ENCODE measurements at regions not wholly inside any gene's neighbourhood (a gene's known extent, or its start where the extent isn't known, plus 50 kb on each side); places are given as distances from the start of the nearest gene placed in this dataset.
A peak's percentile ranks its signal among the peaks of the same experiment; 100 is the strongest.
"Not testable (repeated sequence)": the region's sequence is repeated elsewhere in the genome, so short reads cannot be mapped to it uniquely, and the experiment has no call there.

- no peak for DNase-seq (ENCODE audit: low spot score)
Observed at GRCh38 chr9:7542693-7543092, 256.9 kb downstream of the DMAC1 start.

- no peak for DNase-seq (ENCODE audit: low spot score)
Observed at GRCh38 chr9:7542126-7542525, 257.5 kb downstream of the DMAC1 start.

GRCh38 chr9:7536310-7536939 lies 263.2 kb downstream of the DMAC1 start:
- DNase-seq (ENCODE audit: low spot score): peak; percentile 55

GRCh38 chr9:7534211-7534935 lies 265.2 kb downstream of the DMAC1 start:
- DNase-seq (ENCODE audit: low spot score): peak; percentile 35

GRCh38 chr9:7533376-7534090 lies 266.0 kb downstream of the DMAC1 start:
- peak; percentile 10 for DNase-seq (ENCODE audit: low spot score)

- DNase-seq (ENCODE audit: low spot score): no peak
Observed at GRCh38 chr9:7523426-7524043, 276.0 kb downstream of the DMAC1 start.

GRCh38 chr9:7520396-7520795 lies 279.2 kb downstream of the DMAC1 start:
- DNase-seq (ENCODE audit: low spot score): no peak

- DNase-seq (ENCODE audit: low spot score): no peak
Observed at GRCh38 chr9:7516376-7516775, 283.2 kb downstream of the DMAC1 start.

- DNase-seq (ENCODE audit: low spot score): no peak
Observed at GRCh38 chr9:7510199-7510598, 289.4 kb downstream of the DMAC1 start.

- DNase-seq (ENCODE audit: low spot score): no peak
Observed at GRCh38 chr9:7509576-7510145, 289.9 kb downstream of the DMAC1 start.

- DNase-seq (ENCODE audit: low spot score): no peak
Observed at GRCh38 chr9:7508516-7508915, 291.1 kb downstream of the DMAC1 start.

- no peak for DNase-seq (ENCODE audit: low spot score)
Observed at GRCh38 chr9:7507566-7508270, 291.9 kb downstream of the DMAC1 start.

- DNase-seq (ENCODE audit: low spot score): no peak
Observed at GRCh38 chr9:7507026-7507425, 292.6 kb downstream of the DMAC1 start.

- no peak for DNase-seq (ENCODE audit: low spot score)
Observed at GRCh38 chr9:7500521-7500920, 299.1 kb downstream of the DMAC1 start.

- DNase-seq (ENCODE audit: low spot score): no peak
Observed at GRCh38 chr9:7491641-7492040, 307.9 kb downstream of the DMAC1 start.

- DNase-seq (ENCODE audit: low spot score): no peak
Observed at GRCh38 chr9:7490317-7491108, 309.1 kb downstream of the DMAC1 start.

GRCh38 chr9:7489036-7489435 lies 310.5 kb downstream of the DMAC1 start:
- DNase-seq (ENCODE audit: low spot score): no peak

GRCh38 chr9:7484014-7484413 lies 315.6 kb downstream of the DMAC1 start:
- DNase-seq (ENCODE audit: low spot score): not testable (repeated sequence)

- DNase-seq (ENCODE audit: low spot score): no peak
Observed at GRCh38 chr9:7481570-7481969, 318.0 kb downstream of the DMAC1 start.

- no peak for DNase-seq (ENCODE audit: low spot score)
Observed at GRCh38 chr9:7479300-7479699, 320.3 kb downstream of the DMAC1 start.

GRCh38 chr9:7478646-7479045 lies 320.9 kb downstream of the DMAC1 start:
- DNase-seq (ENCODE audit: low spot score): no peak

Data from kidney tubule cell (primary cell).